GM12865 (cell line): ENCODE measurements at regions not wholly inside any gene's neighbourhood (a gene's known extent, or its start where the extent isn't known, plus 50 kb on each side); places are given as distances from the start of the nearest gene placed in this dataset.
"Not testable (repeated sequence)": the region's sequence is repeated elsewhere in the genome, so short reads cannot be mapped to it uniquely, and the experiment has no call there.

ENCODE experiments used
- DNase-seq: peaks from one replicate; pipeline ENCODE4 v3.0.0; 2010; ENCODE audit warnings: low read depth
- H3K4me3 ChIP-seq: 2 replicates; pipeline ENCODE4 v1.5.1; 2011; ENCODE audit warnings: mild to moderate bottlenecking, low read depth, low read length, control low read depth
- CTCF ChIP-seq: IDR thresholded peaks from 2 replicates; pipeline ENCODE4 v1.5.1; 2011; ENCODE audit warnings: low read length, control low read depth, low read depth, inconsistent platforms; ENCODE audit not compliant: insufficient read depth; ENCODE audit errors: missing control alignments

DNA sequence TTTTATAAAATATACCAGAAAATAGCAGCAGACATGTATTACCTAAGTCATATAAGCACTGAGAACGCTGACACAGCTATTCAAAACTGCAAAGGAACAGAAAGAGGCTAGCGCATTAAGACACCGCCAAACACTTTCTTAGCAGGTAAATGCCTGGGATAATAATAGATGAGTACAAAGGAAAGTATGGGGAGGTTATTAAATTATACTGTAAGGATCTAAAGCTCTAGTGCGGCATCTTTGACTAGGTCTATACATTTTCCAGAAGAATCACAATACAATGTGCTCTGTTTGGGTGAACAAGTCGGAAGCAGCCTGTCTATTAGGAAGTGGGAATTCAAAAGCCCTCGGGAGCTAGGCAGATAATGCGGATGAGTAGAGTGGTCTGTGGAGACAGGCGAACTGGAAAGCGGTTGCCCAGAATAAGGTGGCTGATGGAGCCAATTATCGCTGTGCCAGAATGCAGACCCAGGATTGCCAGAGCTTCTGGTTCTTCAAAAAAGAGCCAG, 443.6 kb upstream of the TENM3 start:
- H3K4me3 ChIP-seq: no peak overlapping the region
- no peak for DNase-seq
- TF ChIP-seq CTCF: no peak

- no peak for DNase-seq
- no peak overlapping the region for H3K4me3 ChIP-seq
- no peak for TF ChIP-seq CTCF
Measured at GRCh38 chr4:181802207-181802606, 441.0 kb upstream of the TENM3 start.

GRCh38 chr4:181807771-181808170, 435.4 kb upstream of the TENM3 start:
- no peak for DNase-seq
- no peak overlapping the region for H3K4me3 ChIP-seq
- TF ChIP-seq CTCF: no peak

- TF ChIP-seq CTCF: no peak
- no peak overlapping the region for H3K4me3 ChIP-seq
- no peak for DNase-seq
Measured at GRCh38 chr4:181810711-181811110, 432.5 kb upstream of the TENM3 start.

- H3K4me3 ChIP-seq: not testable (repeated sequence)
- peak; percentile 21 for DNase-seq
Measured at GRCh38 chr4:181811550-181811949, 431.7 kb upstream of the TENM3 start.

DNA sequence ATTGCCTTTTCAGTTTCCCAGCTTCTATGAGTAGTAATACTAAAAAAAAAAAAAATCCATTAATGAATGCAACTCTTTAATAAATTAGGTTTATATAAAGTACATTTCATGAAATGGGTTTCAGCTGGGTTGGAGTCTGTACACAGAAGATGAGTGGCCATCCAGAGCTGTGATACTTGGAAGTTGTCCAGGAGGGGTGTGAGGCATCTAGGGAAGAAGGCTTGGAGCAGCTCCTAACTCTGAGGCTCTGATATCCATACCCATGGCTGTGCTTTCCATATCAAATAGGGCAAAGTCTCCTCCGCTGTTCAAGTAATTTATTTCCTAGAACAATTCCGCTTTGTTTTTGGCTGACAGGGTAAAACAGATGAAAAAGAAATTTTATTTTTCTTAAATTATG, 423.3 kb upstream of the TENM3 start:
- TF ChIP-seq CTCF: no peak
- no peak overlapping the region for H3K4me3 ChIP-seq
- DNase-seq: no peak

DNA sequence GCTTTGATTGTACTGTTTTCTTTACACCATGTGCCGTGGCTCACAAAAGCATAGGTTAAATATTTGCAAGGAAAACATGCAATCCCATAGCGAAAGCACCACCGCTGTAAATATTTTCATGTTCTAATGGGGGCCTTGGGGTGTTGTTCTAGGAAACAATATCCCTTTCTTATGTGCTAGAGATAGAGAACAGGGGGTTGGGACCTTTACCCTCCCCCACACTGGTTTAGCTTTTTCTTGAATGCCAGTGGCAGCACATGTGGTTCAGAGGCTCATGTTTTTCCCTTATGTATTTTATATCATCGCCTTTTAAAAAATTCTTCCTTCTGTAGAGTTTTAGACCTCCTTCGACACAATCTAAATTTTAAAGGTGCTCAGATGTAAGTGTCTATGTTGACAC, 422.6 kb upstream of the TENM3 start:
- no peak for TF ChIP-seq CTCF
- DNase-seq: no peak
- H3K4me3 ChIP-seq: no peak overlapping the region
